HG02588 (cell line): ENCODE measurements at regions not wholly inside any gene's neighbourhood (a gene's known extent, or its start where the extent isn't known, plus 50 kb on each side); places are given as distances from the start of the nearest gene placed in this dataset.

ENCODE experiments used
- ATAC-seq: cut with Tn5 transposase; IDR thresholded peaks from one replicate; pipeline ENCODE4 v1.9.1; 2021; ENCODE audit warnings: mild to moderate bottlenecking, moderate library complexity; ENCODE audit not compliant: unreplicated experiment

GRCh38 chr2:156647377-156648010 lies 211.3 kb downstream of the GPD2 start:
- ATAC-seq, result no peak

- no peak for ATAC-seq
Observed at GRCh38 chr2:156648522-156648921, 212.3 kb downstream of the GPD2 start.

- no peak for ATAC-seq
Observed at GRCh38 chr2:156649596-156649995, 213.4 kb downstream of the GPD2 start.

- ATAC-seq, result no peak
Observed at GRCh38 chr2:156652691-156653090, 216.5 kb downstream of the GPD2 start.

- no peak for ATAC-seq
Observed at GRCh38 chr2:156653675-156654074, 217.5 kb downstream of the GPD2 start.

GRCh38 chr2:156657809-156658208 lies 221.6 kb downstream of the GPD2 start:
- no peak for ATAC-seq

GRCh38 chr2:156659694-156660093 lies 223.5 kb downstream of the GPD2 start:
- ATAC-seq, result no peak

- peak; percentile 86 for ATAC-seq
Observed at GRCh38 chr2:156663757-156664409, 227.7 kb downstream of the GPD2 start.

- no peak for ATAC-seq
Observed at GRCh38 chr2:156666130-156666785, 230.1 kb downstream of the GPD2 start.

- no peak for ATAC-seq
Observed at GRCh38 chr2:156670104-156670503, 233.9 kb downstream of the GPD2 start.

GRCh38 chr2:156671706-156672361 lies 235.7 kb downstream of the GPD2 start:
- no peak for ATAC-seq

GRCh38 chr2:156672556-156673332 lies 236.6 kb downstream of the GPD2 start:
- ATAC-seq, result no peak

- ATAC-seq, result no peak
Observed at GRCh38 chr2:156673333-156673615, 237.1 kb downstream of the GPD2 start.

- no peak for ATAC-seq
Observed at GRCh38 chr2:156673981-156674380, 237.8 kb downstream of the GPD2 start.

- no peak for ATAC-seq
Observed at GRCh38 chr2:156675896-156676295, 239.7 kb downstream of the GPD2 start.

- ATAC-seq, result no peak
Observed at GRCh38 chr2:156679820-156680219, 243.6 kb downstream of the GPD2 start.

- ATAC-seq, result no peak
Observed at GRCh38 chr2:156680266-156680665, 244.1 kb downstream of the GPD2 start.

- ATAC-seq, result no peak
Observed at GRCh38 chr2:156687126-156687525, 250.9 kb downstream of the GPD2 start.

GRCh38 chr2:156687715-156688114 lies 251.5 kb downstream of the GPD2 start:
- no peak for ATAC-seq

- no peak for ATAC-seq
Observed at GRCh38 chr2:156689939-156690338, 253.8 kb downstream of the GPD2 start.

GRCh38 chr2:156691014-156691413 lies 254.8 kb downstream of the GPD2 start:
- ATAC-seq, result no peak
